ENCODE measurements at regions not wholly inside any gene's neighbourhood (a gene's known extent, or its start where the extent isn't known, plus 50 kb on each side); places are given as distances from the start of the nearest gene placed in this dataset.

DNA sequence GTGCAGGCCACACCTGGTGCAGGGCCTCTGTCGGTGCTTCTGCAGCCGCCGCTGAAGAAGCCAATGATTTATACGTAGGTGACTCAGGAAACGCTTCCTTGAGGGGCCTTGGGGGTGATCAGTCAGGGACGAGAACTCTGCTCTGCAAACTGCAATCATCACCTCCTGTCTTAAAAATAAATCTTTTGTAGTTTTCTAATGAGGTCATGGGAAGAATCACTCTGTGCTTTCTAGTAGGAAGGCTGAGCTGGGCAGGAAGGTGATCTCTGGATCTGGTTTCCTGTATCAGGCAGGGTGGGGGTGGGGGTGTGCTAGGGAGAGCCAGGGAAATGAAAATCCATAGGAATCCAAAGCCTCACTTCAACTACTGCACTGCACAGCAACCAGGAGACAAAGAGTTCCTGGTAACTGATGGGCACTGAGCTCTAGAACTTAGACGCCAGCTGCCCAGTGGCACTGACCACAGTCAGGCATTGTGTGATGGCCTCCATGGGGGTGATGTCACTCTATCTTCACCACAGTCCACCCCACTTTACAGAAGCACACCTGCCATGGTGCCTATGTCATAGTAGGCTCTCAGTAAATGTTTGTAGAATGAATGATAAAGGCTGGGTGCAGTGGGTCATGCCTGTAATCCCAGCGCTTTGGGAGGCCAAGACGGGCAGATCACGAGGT is 292.4 kb upstream of the PWP1 start:
- intact Hi-C loops (cut with micrococcal nuclease) (no loop called here), in situ Hi-C loops (cut with MboI) (no loop called here)
- Histone ChIP-seq H3K4me2 (ENCODE audit: insufficient read depth, low read length) (no peak overlapping the region), H3K79me2 (ENCODE audit: control insufficient read depth, insufficient read depth, low read length) (no peaks in the 10 kb centered on the region), H3K4me3 (no peak overlapping the region), H2AFZ (ENCODE audit: low read depth, low read length) (no peak overlapping the region), H3K27me3 (ENCODE audit: control insufficient read depth in 2 of 2, insufficient read depth in 2 of 2, low read length in 2 of 2) (peaks cover 0 to 14% of the 10 kb centered on the region in 2 experiments; a peak in 4 of 5 replicates), H3K27ac (ENCODE audit: extremely low read depth, low read depth, low read length) (no peak overlapping the region), H3K9me3 (replicated peaks; ENCODE audit: control insufficient read depth, insufficient read depth, low read depth, low read length) (no peaks in the 10 kb centered on the region), H3K36me3 (ENCODE audit: control insufficient read depth, insufficient read depth, low read length) (no peaks in the 10 kb centered on the region), H3K4me1 (replicated peaks in 1 of 2; ENCODE audit: control insufficient read depth in 2 of 2, insufficient read depth in 2 of 2, low read length in 2 of 2) (no peaks in the 10 kb centered on the region), H3K9ac (ENCODE audit: insufficient read depth in 1 of 2, low read depth in 2 of 2, low read length in 2 of 2) (no peak overlapping the region), H3K9me1 (ENCODE audit: control insufficient read depth, insufficient read depth, low read length) (no peaks in the 10 kb centered on the region), H4K20me1 (replicated peaks; ENCODE audit: control insufficient read depth, insufficient read depth, low read length) (no peaks in the 10 kb centered on the region)
- CTCF ChIA-PET (ENCODE audit: low intra/inter-chr PET ratio) = no interaction called here
- ATAC-seq = no peak
- DNase-seq (ENCODE audit: extremely low read depth in 1 of 4, low spot score in 3 of 4) = no peak
- FAIRE-seq = no peak
- BruUV-seq (replicated peaks) = no TSS peak
- POLR2A ChIA-PET = no interaction called here
- 0% methylated on average over 9 of the region's 10 CpGs for WGBS (ENCODE audit: insufficient coverage, low coverage, missing lambda C conversion rate)
- TF ChIP-seq TAF9B (IDR thresholded peaks at IDR 0.05; ENCODE audit: partially characterized antibody) = no peak
- TF ChIP-seq SETDB1 (IDR thresholded peaks at IDR 0.05; ENCODE audit: low read length) = no peak
- no peak for TF ChIP-seq RBBP5 (IDR thresholded peaks at IDR 0.05; ENCODE audit: borderline replicate concordance, insufficient read depth, low read length, poor library complexity, severe bottlenecking)
- TF ChIP-seq MTA2 (IDR thresholded peaks at IDR 0.05; ENCODE audit: low read depth) = no peak

DNA sequence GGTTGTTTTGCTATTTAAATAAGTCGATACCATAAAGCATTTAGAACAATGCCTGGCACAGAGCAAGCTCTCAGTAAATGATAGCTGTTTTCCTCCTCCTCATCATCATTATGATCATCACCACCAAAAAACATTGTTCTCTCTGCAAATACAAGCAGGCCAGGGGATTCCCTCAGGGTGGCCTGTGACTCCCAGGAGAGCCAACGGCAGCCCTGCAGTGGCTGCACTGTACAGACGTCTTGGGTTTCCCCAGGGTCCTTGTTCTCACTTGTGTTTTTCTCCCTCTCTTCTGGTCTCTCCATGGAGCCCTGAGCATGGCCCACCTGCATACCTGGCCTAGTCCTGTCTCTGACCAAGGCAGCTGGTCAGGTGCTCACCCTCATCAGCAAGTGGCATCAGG is 290.9 kb upstream of the PWP1 start:
- no peak for ATAC-seq
- Histone ChIP-seq H3K79me2 (ENCODE audit: control insufficient read depth, insufficient read depth, low read length) (no peaks in the 10 kb centered on the region), H3K4me2 (ENCODE audit: insufficient read depth, low read length) (no peak overlapping the region), H3K36me3 (ENCODE audit: control insufficient read depth, insufficient read depth, low read length) (no peaks in the 10 kb centered on the region), H3K27me3 (ENCODE audit: control insufficient read depth in 2 of 2, insufficient read depth in 2 of 2, low read length in 2 of 2) (peaks cover 0 to 14% of the 10 kb centered on the region in 2 experiments; a peak in 4 of 5 replicates), H3K4me3 (no peak overlapping the region), H3K27ac (ENCODE audit: extremely low read depth, low read depth, low read length) (no peak overlapping the region), H4K20me1 (replicated peaks; ENCODE audit: control insufficient read depth, insufficient read depth, low read length) (no peaks in the 10 kb centered on the region), H3K9ac (ENCODE audit: insufficient read depth in 1 of 2, low read depth in 2 of 2, low read length in 2 of 2) (no peak overlapping the region), H2AFZ (ENCODE audit: low read depth, low read length) (no peak overlapping the region), H3K9me3 (replicated peaks; ENCODE audit: control insufficient read depth, insufficient read depth, low read depth, low read length) (no peaks in the 10 kb centered on the region), H3K9me1 (ENCODE audit: control insufficient read depth, insufficient read depth, low read length) (no peaks in the 10 kb centered on the region), H3K4me1 (replicated peaks in 1 of 2; ENCODE audit: control insufficient read depth in 2 of 2, insufficient read depth in 2 of 2, low read length in 2 of 2) (no peaks in the 10 kb centered on the region)
- ChIA-PET POLR2A (interaction anchor here (0.6 to 0.8 kb wide), 2 partner anchors 15 to 816 kb away, joined by 3 to 4 read pairs; no protein-coding TSS in a partner anchor), CTCF (ENCODE audit: low intra/inter-chr PET ratio) (no interaction called here)
- FAIRE-seq = no peak
- BruUV-seq (replicated peaks) = no TSS peak
- 2% methylated on average over 3 of the region's 3 CpGs for whole genome bisulfite sequencing (ENCODE audit: insufficient coverage, low coverage, missing lambda C conversion rate)
- in situ Hi-C loops (cut with MboI) = no loop called here
- intact Hi-C loops (cut with micrococcal nuclease) = no loop called here
- no peak for DNase-seq (ENCODE audit: extremely low read depth in 1 of 4, low spot score in 3 of 4)
- TF ChIP-seq ERF (CRISPR knock-in tag; IDR thresholded peaks at IDR 0.05) = no peak
- no peak for TF ChIP-seq MAFG (tag; conservative IDR thresholded peaks at IDR 0.05)
- TF ChIP-seq, protein P1, sequence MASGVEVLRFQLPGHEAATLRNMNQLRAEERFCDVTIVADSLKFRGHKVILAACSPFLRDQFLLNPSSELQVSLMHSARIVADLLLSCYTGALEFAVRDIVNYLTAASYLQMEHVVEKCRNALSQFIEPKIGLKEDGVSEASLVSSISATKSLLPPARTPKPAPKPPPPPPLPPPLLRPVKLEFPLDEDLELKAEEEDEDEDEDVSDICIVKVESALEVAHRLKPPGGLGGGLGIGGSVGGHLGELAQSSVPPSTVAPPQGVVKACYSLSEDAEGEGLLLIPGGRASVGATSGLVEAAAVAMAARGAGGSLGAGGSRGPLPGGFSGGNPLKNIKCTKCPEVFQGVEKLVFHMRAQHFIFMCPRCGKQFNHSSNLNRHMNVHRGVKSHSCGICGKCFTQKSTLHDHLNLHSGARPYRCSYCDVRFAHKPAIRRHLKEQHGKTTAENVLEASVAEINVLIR (CRISPR knock-in tag; IDR thresholded peaks at IDR 0.05) = no peak
- TF ChIP-seq, protein P2, sequence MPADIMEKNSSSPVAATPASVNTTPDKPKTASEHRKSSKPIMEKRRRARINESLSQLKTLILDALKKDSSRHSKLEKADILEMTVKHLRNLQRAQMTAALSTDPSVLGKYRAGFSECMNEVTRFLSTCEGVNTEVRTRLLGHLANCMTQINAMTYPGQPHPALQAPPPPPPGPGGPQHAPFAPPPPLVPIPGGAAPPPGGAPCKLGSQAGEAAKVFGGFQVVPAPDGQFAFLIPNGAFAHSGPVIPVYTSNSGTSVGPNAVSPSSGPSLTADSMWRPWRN (IDR thresholded peaks at IDR 0.05; ENCODE audit: low read depth) = no peak
- TF ChIP-seq ZNF778 (CRISPR knock-in tag; IDR thresholded peaks at IDR 0.05) = no peak
- TF ChIP-seq ZFP30 (CRISPR knock-in tag; IDR thresholded peaks at IDR 0.05; ENCODE audit: borderline replicate concordance) = no peak
- TF ChIP-seq U2AF1 (optimal IDR thresholded peaks at IDR 0.05; ENCODE audit: low read depth, low read length) = no peak
- TF ChIP-seq ZNF347 (CRISPR knock-in tag; IDR thresholded peaks at IDR 0.05; ENCODE audit: low read depth) = no peak
- no peak for TF ChIP-seq ZNF197 (CRISPR knock-in tag; IDR thresholded peaks at IDR 0.05; ENCODE audit: low read depth)
- TF ChIP-seq ZNF583 (CRISPR knock-in tag; IDR thresholded peaks at IDR 0.05) = no peak
